ENCODE measurements at regions not wholly inside any gene's neighbourhood (a gene's known extent, or its start where the extent isn't known, plus 50 kb on each side); places are given as distances from the start of the nearest gene placed in this dataset.

DNA sequence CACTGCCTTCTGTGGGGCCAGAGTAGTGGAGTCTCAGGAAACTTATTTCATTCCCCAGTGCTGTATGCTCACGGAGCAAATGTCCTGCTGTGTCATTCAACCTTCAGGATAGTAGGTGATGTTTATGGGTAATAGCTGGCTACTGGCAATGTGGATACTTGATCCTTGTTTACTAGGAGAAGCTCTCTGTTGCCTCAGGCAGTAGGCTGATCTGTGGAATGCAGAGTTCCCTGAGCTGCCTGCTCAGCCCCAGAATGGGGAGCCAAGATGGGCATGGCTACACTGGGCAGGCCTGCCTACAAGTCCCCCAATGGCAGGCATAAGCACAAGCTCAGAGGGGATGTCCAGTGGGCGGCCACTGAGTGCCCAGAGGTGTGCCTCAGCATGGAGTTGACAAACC is 323.1 kb upstream of the KCNN2 start:
- no peak for ATAC-seq
- TF ChIP-seq ZFP3 (CRISPR knock-in tag; IDR thresholded peaks at IDR 0.05) (no peak), OSR1 (CRISPR knock-in tag; IDR thresholded peaks at IDR 0.05) (no peak), ZNF70 (CRISPR knock-in tag; IDR thresholded peaks at IDR 0.05) (no peak), PPARA (CRISPR knock-in tag; IDR thresholded peaks at IDR 0.05; ENCODE audit: borderline replicate concordance) (no peak), TOX (CRISPR knock-in tag; IDR thresholded peaks at IDR 0.05; ENCODE audit: borderline replicate concordance) (no peak), RARB (CRISPR knock-in tag; IDR thresholded peaks at IDR 0.05) (no peak), ARNTL (CRISPR knock-in tag; IDR thresholded peaks at IDR 0.05; ENCODE audit: borderline replicate concordance, low read depth) (no peak)
- TF ChIP-seq, protein P1, sequence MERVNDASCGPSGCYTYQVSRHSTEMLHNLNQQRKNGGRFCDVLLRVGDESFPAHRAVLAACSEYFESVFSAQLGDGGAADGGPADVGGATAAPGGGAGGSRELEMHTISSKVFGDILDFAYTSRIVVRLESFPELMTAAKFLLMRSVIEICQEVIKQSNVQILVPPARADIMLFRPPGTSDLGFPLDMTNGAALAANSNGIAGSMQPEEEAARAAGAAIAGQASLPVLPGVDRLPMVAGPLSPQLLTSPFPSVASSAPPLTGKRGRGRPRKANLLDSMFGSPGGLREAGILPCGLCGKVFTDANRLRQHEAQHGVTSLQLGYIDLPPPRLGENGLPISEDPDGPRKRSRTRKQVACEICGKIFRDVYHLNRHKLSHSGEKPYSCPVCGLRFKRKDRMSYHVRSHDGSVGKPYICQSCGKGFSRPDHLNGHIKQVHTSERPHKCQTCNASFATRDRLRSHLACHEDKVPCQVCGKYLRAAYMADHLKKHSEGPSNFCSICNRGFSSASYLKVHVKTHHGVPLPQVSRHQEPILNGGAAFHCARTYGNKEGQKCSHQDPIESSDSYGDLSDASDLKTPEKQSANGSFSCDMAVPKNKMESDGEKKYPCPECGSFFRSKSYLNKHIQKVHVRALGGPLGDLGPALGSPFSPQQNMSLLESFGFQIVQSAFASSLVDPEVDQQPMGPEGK (CRISPR knock-in tag; IDR thresholded peaks at IDR 0.05; ENCODE audit: borderline replicate concordance), result no peak
- TF ChIP-seq, protein P2, sequence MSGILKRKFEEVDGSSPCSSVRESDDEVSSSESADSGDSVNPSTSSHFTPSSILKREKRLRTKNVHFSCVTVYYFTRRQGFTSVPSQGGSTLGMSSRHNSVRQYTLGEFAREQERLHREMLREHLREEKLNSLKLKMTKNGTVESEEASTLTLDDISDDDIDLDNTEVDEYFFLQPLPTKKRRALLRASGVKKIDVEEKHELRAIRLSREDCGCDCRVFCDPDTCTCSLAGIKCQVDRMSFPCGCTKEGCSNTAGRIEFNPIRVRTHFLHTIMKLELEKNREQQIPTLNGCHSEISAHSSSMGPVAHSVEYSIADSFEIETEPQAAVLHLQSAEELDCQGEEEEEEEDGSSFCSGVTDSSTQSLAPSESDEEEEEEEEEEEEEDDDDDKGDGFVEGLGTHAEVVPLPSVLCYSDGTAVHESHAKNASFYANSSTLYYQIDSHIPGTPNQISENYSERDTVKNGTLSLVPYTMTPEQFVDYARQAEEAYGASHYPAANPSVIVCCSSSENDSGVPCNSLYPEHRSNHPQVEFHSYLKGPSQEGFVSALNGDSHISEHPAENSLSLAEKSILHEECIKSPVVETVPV (CRISPR knock-in tag; IDR thresholded peaks at IDR 0.05), result no peak

DNA sequence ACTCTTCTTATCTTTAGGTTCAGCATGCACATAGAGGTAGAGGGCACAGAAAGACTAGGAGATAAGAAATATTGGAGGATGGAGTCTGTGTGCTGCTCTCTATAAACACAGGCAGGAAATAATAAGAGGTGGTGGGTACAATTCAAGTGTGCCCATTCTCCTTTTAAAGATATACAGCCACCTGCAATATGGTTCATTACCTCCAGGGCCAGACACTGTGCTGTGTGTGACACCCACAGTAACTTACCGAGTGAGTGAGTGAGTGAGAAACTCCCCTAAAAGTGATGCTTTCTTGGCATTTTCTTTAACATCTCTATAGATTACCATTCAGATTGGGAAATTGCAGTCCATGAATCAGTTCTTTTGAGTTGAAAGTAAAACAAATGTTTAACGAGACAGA is 311.8 kb upstream of the KCNN2 start:
- no peak for TF ChIP-seq TOX (CRISPR knock-in tag; IDR thresholded peaks at IDR 0.05; ENCODE audit: borderline replicate concordance)
- TF ChIP-seq TCF4 (CRISPR knock-in tag; IDR thresholded peaks at IDR 0.05; ENCODE audit: borderline replicate concordance), result no peak
- TF ChIP-seq ZFP3 (CRISPR knock-in tag; IDR thresholded peaks at IDR 0.05), result no peak
- no peak for TF ChIP-seq OSR1 (CRISPR knock-in tag; IDR thresholded peaks at IDR 0.05)
- TF ChIP-seq, protein P1 (CRISPR knock-in tag; IDR thresholded peaks at IDR 0.05; ENCODE audit: borderline replicate concordance), result no peak
- no peak for TF ChIP-seq ZC3H10 (CRISPR knock-in tag; IDR thresholded peaks at IDR 0.05)
- TF ChIP-seq ZNF8 (CRISPR knock-in tag; IDR thresholded peaks at IDR 0.05), result no peak
- TF ChIP-seq ZFP30 (CRISPR knock-in tag; IDR thresholded peaks at IDR 0.05), result no peak
- TF ChIP-seq, protein P3, sequence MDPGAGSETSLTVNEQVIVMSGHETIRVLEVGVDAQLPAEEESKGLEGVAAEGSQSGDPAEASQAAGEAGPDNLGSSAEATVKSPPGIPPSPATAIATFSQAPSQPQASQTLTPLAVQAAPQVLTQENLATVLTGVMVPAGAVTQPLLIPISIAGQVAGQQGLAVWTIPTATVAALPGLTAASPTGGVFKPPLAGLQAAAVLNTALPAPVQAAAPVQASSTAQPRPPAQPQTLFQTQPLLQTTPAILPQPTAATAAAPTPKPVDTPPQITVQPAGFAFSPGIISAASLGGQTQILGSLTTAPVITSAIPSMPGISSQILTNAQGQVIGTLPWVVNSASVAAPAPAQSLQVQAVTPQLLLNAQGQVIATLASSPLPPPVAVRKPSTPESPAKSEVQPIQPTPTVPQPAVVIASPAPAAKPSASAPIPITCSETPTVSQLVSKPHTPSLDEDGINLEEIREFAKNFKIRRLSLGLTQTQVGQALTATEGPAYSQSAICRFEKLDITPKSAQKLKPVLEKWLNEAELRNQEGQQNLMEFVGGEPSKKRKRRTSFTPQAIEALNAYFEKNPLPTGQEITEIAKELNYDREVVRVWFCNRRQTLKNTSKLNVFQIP (CRISPR knock-in tag; IDR thresholded peaks at IDR 0.05; ENCODE audit: borderline replicate concordance, low read depth), result no peak
- TF ChIP-seq ZNF565 (CRISPR knock-in tag; conservative IDR thresholded peaks at IDR 0.05; ENCODE audit: low read depth), result no peak
- TF ChIP-seq ZNF70 (CRISPR knock-in tag; IDR thresholded peaks at IDR 0.05), result no peak
- TF ChIP-seq BACH2 (CRISPR knock-in tag; IDR thresholded peaks at IDR 0.05; ENCODE audit: borderline replicate concordance), result no peak
- TF ChIP-seq RARB (CRISPR knock-in tag; IDR thresholded peaks at IDR 0.05), result no peak
- TF ChIP-seq ESRRG (CRISPR knock-in tag; IDR thresholded peaks at IDR 0.05), result no peak
- TF ChIP-seq, protein P2 (CRISPR knock-in tag; IDR thresholded peaks at IDR 0.05), result no peak
- ATAC-seq, result no peak

DNA sequence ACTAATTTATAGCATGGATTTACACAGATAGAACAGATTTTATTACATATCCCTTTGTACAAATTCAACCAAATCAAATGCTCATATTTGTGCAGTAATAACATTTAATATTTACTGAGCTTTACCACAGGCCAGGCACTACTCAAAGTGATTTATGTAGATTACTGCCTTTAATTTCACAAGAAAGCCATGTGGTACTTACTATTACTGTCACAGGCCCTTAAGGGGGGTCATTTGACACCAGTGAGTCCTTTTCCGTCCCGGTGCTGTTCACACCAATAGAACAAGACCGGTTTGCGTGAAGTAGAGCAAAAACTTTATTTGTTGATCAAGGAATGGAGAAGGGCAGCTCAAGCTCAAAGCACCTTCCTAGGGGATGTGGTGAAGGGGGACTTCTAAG is 308.5 kb upstream of the KCNN2 start:
- no peak for ATAC-seq
- no peak for TF ChIP-seq OSR1 (CRISPR knock-in tag; IDR thresholded peaks at IDR 0.05)
- TF ChIP-seq, protein P2 (CRISPR knock-in tag; IDR thresholded peaks at IDR 0.05), result no peak
- no peak for TF ChIP-seq TOX (CRISPR knock-in tag; IDR thresholded peaks at IDR 0.05; ENCODE audit: borderline replicate concordance)
- TF ChIP-seq ARNTL (CRISPR knock-in tag; IDR thresholded peaks at IDR 0.05; ENCODE audit: borderline replicate concordance, low read depth), result no peak
- no peak for TF ChIP-seq BACH2 (CRISPR knock-in tag; IDR thresholded peaks at IDR 0.05; ENCODE audit: borderline replicate concordance)
- no peak for TF ChIP-seq TCF4 (CRISPR knock-in tag; IDR thresholded peaks at IDR 0.05; ENCODE audit: borderline replicate concordance)
- TF ChIP-seq, protein P4, sequence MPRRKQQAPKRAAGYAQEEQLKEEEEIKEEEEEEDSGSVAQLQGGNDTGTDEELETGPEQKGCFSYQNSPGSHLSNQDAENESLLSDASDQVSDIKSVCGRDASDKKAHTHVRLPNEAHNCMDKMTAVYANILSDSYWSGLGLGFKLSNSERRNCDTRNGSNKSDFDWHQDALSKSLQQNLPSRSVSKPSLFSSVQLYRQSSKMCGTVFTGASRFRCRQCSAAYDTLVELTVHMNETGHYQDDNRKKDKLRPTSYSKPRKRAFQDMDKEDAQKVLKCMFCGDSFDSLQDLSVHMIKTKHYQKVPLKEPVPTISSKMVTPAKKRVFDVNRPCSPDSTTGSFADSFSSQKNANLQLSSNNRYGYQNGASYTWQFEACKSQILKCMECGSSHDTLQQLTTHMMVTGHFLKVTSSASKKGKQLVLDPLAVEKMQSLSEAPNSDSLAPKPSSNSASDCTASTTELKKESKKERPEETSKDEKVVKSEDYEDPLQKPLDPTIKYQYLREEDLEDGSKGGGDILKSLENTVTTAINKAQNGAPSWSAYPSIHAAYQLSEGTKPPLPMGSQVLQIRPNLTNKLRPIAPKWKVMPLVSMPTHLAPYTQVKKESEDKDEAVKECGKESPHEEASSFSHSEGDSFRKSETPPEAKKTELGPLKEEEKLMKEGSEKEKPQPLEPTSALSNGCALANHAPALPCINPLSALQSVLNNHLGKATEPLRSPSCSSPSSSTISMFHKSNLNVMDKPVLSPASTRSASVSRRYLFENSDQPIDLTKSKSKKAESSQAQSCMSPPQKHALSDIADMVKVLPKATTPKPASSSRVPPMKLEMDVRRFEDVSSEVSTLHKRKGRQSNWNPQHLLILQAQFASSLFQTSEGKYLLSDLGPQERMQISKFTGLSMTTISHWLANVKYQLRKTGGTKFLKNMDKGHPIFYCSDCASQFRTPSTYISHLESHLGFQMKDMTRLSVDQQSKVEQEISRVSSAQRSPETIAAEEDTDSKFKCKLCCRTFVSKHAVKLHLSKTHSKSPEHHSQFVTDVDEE (CRISPR knock-in tag; IDR thresholded peaks at IDR 0.05), result no peak
- TF ChIP-seq ZC3H10 (CRISPR knock-in tag; IDR thresholded peaks at IDR 0.05), result no peak
- no peak for TF ChIP-seq ZNF70 (CRISPR knock-in tag; IDR thresholded peaks at IDR 0.05)
- TF ChIP-seq, protein P1 (CRISPR knock-in tag; IDR thresholded peaks at IDR 0.05; ENCODE audit: borderline replicate concordance), result no peak
- TF ChIP-seq, protein P3 (CRISPR knock-in tag; IDR thresholded peaks at IDR 0.05; ENCODE audit: borderline replicate concordance, low read depth), result no peak
- TF ChIP-seq ZFP30 (CRISPR knock-in tag; IDR thresholded peaks at IDR 0.05), result no peak

Data from SK-N-SH treated with all-trans-retinoic acid at 6 μM for 48 hours (cell line).